ENCODE measurements at regions not wholly inside any gene's neighbourhood (a gene's known extent, or its start where the extent isn't known, plus 50 kb on each side); places are given as distances from the start of the nearest gene placed in this dataset.
A peak's percentile ranks its signal among the peaks of the same experiment; 100 is the strongest.
"Not testable (repeated sequence)": the region's sequence is repeated elsewhere in the genome, so short reads cannot be mapped to it uniquely, and the experiment has no call there.

DNA sequence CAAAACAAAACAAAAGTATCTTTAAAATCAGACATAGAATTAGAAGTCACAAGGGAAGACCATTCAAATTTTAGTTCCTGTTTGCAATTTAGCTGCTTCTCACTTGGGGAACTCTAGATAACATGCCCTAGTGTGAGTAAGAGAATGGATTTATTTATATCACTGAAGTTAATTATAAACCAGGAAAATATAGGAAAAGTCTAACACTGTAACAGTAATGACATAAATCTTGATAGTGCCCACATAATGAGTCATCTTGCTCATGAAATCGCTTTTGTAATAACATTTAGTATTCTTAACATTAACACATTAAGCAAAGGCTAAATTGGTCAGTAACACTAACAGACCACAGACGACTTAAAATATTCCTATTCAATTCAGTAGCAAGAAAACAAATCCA, 710.7 kb downstream of the STPG2 start:
- H3K9ac ChIP-seq (ENCODE audit: control insufficient read depth, extremely low read depth, insufficient read depth, low read length): no peak overlapping the region
- no peak overlapping the region for H3K4me2 ChIP-seq (ENCODE audit: control insufficient read depth, extremely low read depth, insufficient read depth, low read depth, low read length)
- H3K9me1 ChIP-seq (ENCODE audit: control insufficient read depth, extremely low read depth, insufficient read depth, low read length): no peaks in the 10 kb centered on the region
- no peaks in the 10 kb centered on the region for H3K27me3 ChIP-seq (ENCODE audit: control insufficient read depth, extremely low read depth, insufficient read depth, low read length)
- no peaks in the 10 kb centered on the region for H3K9me3 ChIP-seq (ENCODE audit: control insufficient read depth, low read depth, low read length)
- H3K27ac ChIP-seq (ENCODE audit: control insufficient read depth, insufficient read depth, low read length): no peak overlapping the region
- no peaks in the 10 kb centered on the region for H3K4me1 ChIP-seq (ENCODE audit: control insufficient read depth, extremely low read depth, insufficient read depth, low read length)
- no peak overlapping the region for H3K4me3 ChIP-seq (ENCODE audit: control insufficient read depth in 2 of 3, extremely low read depth in 1 of 3, insufficient read depth in 2 of 3, low read depth in 1 of 3, low read length in 3 of 3)
- TF ChIP-seq EZH2 (IDR thresholded peaks at IDR 0.05; ENCODE audit: low read length): no peak
- TF ChIP-seq, protein P1, sequence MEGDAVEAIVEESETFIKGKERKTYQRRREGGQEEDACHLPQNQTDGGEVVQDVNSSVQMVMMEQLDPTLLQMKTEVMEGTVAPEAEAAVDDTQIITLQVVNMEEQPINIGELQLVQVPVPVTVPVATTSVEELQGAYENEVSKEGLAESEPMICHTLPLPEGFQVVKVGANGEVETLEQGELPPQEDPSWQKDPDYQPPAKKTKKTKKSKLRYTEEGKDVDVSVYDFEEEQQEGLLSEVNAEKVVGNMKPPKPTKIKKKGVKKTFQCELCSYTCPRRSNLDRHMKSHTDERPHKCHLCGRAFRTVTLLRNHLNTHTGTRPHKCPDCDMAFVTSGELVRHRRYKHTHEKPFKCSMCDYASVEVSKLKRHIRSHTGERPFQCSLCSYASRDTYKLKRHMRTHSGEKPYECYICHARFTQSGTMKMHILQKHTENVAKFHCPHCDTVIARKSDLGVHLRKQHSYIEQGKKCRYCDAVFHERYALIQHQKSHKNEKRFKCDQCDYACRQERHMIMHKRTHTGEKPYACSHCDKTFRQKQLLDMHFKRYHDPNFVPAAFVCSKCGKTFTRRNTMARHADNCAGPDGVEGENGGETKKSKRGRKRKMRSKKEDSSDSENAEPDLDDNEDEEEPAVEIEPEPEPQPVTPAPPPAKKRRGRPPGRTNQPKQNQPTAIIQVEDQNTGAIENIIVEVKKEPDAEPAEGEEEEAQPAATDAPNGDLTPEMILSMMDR (optimal IDR thresholded peaks at IDR 0.05 in 1 of 3, IDR thresholded peaks at IDR 0.05 in 1 of 3, conservative IDR thresholded peaks at IDR 0.05 in 1 of 3; ENCODE audit: extremely low read depth in 1 of 3, insufficient read depth in 2 of 3, low read length in 3 of 3): no peak
- FAIRE-seq (no peak), DNase-seq (ENCODE audit: low read depth, low spot score) (no peak)
- H3K36me3 ChIP-seq (ENCODE audit: control insufficient read depth in 2 of 2, extremely low read depth in 1 of 2, insufficient read depth in 2 of 2, low read length in 2 of 2): no peaks in the 10 kb centered on the region
- no peaks in the 10 kb centered on the region for H4K20me1 ChIP-seq (ENCODE audit: control insufficient read depth, extremely low read depth, insufficient read depth, low read length)
- dilution Hi-C loops (cut with MboI; ENCODE audit: extremely low pct_ligation_motif_present, low sequenced_read_pairs): no loop called here
- no peaks in the 10 kb centered on the region for H3K79me2 ChIP-seq (ENCODE audit: control insufficient read depth, insufficient read depth, low read length)
- no peak overlapping the region for H2AFZ ChIP-seq (ENCODE audit: control insufficient read depth, low read length)

DNA sequence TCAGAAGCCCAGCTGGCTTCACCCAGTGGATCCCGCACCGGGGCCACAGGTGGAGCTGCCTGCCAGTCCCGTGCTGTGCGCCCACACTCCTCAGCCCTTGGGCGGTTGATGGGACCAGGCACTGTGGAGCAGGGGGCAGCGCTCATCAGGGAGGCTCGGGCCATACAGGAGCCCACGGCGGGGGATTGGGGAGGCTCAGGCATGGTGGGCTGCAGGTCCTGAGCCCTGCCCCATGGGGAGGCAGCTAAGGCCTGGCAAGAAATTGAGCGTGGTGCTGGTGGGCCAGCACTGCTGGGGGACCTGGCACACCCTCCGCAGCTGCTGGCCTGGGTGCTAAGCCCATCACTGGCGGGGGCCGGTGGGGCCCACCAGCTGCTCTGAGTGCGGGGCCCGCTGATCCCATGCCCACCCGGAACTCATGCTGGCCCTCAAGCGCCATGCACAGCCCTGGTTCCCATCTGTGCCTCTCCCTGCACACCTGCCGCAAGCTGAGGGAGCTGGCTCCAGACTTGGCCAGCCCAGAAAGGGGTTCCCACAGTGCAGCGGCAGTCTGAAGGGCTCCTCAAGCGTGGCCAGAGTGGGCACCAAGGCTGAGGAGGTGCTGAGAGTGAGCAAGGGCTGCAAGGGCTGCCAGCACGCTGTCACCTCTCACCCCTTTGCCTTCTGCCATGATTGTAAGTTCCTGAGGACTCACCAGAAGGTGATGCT, 705.1 kb downstream of the STPG2 start:
- H3K79me2 ChIP-seq (ENCODE audit: control insufficient read depth, insufficient read depth, low read length); H3K27ac ChIP-seq (ENCODE audit: control insufficient read depth, insufficient read depth, low read length); H3K4me1 ChIP-seq (ENCODE audit: control insufficient read depth, extremely low read depth, insufficient read depth, low read length); DNase-seq (ENCODE audit: low read depth, low spot score); H4K20me1 ChIP-seq (ENCODE audit: control insufficient read depth, extremely low read depth, insufficient read depth, low read length); H3K27me3 ChIP-seq (ENCODE audit: control insufficient read depth, extremely low read depth, insufficient read depth, low read length); H3K9me1 ChIP-seq (ENCODE audit: control insufficient read depth, extremely low read depth, insufficient read depth, low read length); H3K4me2 ChIP-seq (ENCODE audit: control insufficient read depth, extremely low read depth, insufficient read depth, low read depth, low read length); dilution Hi-C loops (cut with MboI; ENCODE audit: extremely low pct_ligation_motif_present, low sequenced_read_pairs); H2AFZ ChIP-seq (ENCODE audit: control insufficient read depth, low read length); H3K4me3 ChIP-seq (ENCODE audit: control insufficient read depth in 2 of 3, extremely low read depth in 1 of 3, insufficient read depth in 2 of 3, low read depth in 1 of 3, low read length in 3 of 3); H3K9ac ChIP-seq (ENCODE audit: control insufficient read depth, extremely low read depth, insufficient read depth, low read length); H3K36me3 ChIP-seq (ENCODE audit: control insufficient read depth in 2 of 2, extremely low read depth in 1 of 2, insufficient read depth in 2 of 2, low read length in 2 of 2); FAIRE-seq; H3K9me3 ChIP-seq (ENCODE audit: control insufficient read depth, low read depth, low read length): not testable (repeated sequence)
- TF ChIP-seq, protein P1 (optimal IDR thresholded peaks at IDR 0.05 in 1 of 3, IDR thresholded peaks at IDR 0.05 in 1 of 3, conservative IDR thresholded peaks at IDR 0.05 in 1 of 3; ENCODE audit: extremely low read depth in 1 of 3, insufficient read depth in 2 of 3, low read length in 3 of 3): peak in 1 of 3 experiments; percentile 4

All from keratinocyte (primary cell).